DND-41 (cell line): ENCODE measurements at regions not wholly inside any gene's neighbourhood (a gene's known extent, or its start where the extent isn't known, plus 50 kb on each side); places are given as distances from the start of the nearest gene placed in this dataset.

ENCODE experiments used
- ATAC-seq: fragments of 200-7000 bp; cut with Tn5 transposase; 3 replicates; pipeline ENCODE4 v1.9.1; 2021; ENCODE audit warnings: low read depth; ENCODE audit not compliant: insufficient read depth
- DNase-seq: peaks from one replicate; pipeline ENCODE4 v3.0.0-alpha.2; 2020
- H2AFZ ChIP-seq: 2 replicates; pipeline ENCODE4 v1.6.0; 2012; ENCODE audit warnings: low read depth, low read length
- H3K27ac ChIP-seq: 2 replicates; pipeline ENCODE4 v1.5.1; 2012; ENCODE audit warnings: low read length, inconsistent platforms
- H3K27me3 ChIP-seq: fragments of 200-600 bp; sonication (generic); 2 replicates; pipeline ENCODE4 v1.6.0; 2012; ENCODE audit warnings: low read length, mild to moderate bottlenecking, inconsistent platforms; ENCODE audit not compliant: insufficient read depth, poor library complexity
- H3K36me3 ChIP-seq: 2 replicates; pipeline ENCODE4 v1.5.1; 2012; ENCODE audit warnings: low read length, inconsistent platforms; ENCODE audit not compliant: insufficient read depth
- H3K4me1 ChIP-seq: 2 replicates; pipeline ENCODE4 v1.5.1; 2012; ENCODE audit warnings: mild to moderate bottlenecking, low read length; ENCODE audit not compliant: insufficient read depth
- H3K4me2 ChIP-seq: 2 replicates; pipeline ENCODE4 v1.6.0; 2012; ENCODE audit warnings: mild to moderate bottlenecking, moderate library complexity, low read length, inconsistent platforms; ENCODE audit not compliant: insufficient read depth
- H3K4me3 ChIP-seq, 2 experiments: fragments of 200-600 bp in 1 of 2; shearing (Covaris generic) in 1 of 2; 2 replicates each; pipeline ENCODE4 v1.5.1; 2012 to 2016; ENCODE audit warnings: inconsistent platforms in 2 of 2, low read length in 2 of 2, mild to moderate bottlenecking in 2 of 2, low read depth in 1 of 2, moderate library complexity in 1 of 2
- H3K79me2 ChIP-seq: 2 replicates; pipeline ENCODE4 v1.6.0; 2012; ENCODE audit warnings: low read length, inconsistent platforms; ENCODE audit not compliant: insufficient read depth
- H3K9ac ChIP-seq: 2 replicates; pipeline ENCODE4 v1.6.0; 2012; ENCODE audit warnings: low read depth, mild to moderate bottlenecking, inconsistent platforms, low read length, moderate library complexity
- H3K9me3 ChIP-seq: 2 replicates; pipeline ENCODE4 v1.5.1; 2012; ENCODE audit warnings: low read length, moderate library complexity, mild to moderate bottlenecking, inconsistent platforms; ENCODE audit not compliant: insufficient read depth, severe bottlenecking
- H4K20me1 ChIP-seq: 2 replicates; pipeline ENCODE4 v1.6.0; 2012; ENCODE audit warnings: low read length; ENCODE audit not compliant: insufficient read depth
- CTCF ChIP-seq: IDR thresholded peaks from 2 replicates; pipeline ENCODE4 v1.5.1; 2012; ENCODE audit warnings: borderline replicate concordance, low read length, moderate library complexity, mild to moderate bottlenecking; ENCODE audit not compliant: poor library complexity, severe bottlenecking; ENCODE audit errors: extremely low read depth
- EZH2 ChIP-seq: IDR thresholded peaks from 3 replicates; pipeline ENCODE4 v1.6.1; 2012; ENCODE audit warnings: borderline replicate concordance, low read depth, mild to moderate bottlenecking, moderate library complexity, low read length, inconsistent platforms; ENCODE audit not compliant: severe bottlenecking

GRCh38 chr21:16283516-16283915 is 553.7 kb downstream of the USP25 start:
- Histone ChIP-seq H3K4me1 (no peaks in the 10 kb centered on the region), H3K4me3 (no peak overlapping the region), H3K27ac (no peak overlapping the region), H2AFZ (no peak overlapping the region), H3K36me3 (no peaks in the 10 kb centered on the region), H3K4me2 (no peak overlapping the region), H4K20me1 (no peaks in the 10 kb centered on the region), H3K27me3 (no peaks in the 10 kb centered on the region), H3K79me2 (no peaks in the 10 kb centered on the region), H3K9ac (no peak overlapping the region), H3K9me3 (no peaks in the 10 kb centered on the region)
- TF ChIP-seq CTCF = no peak
- TF ChIP-seq EZH2 = no peak
- DNase-seq (no peak), ATAC-seq (no peak)

- no peak overlapping the region for H3K27ac ChIP-seq
- no peak overlapping the region for H3K9ac ChIP-seq
- H3K4me2 ChIP-seq = no peak overlapping the region
- no peaks in the 10 kb centered on the region for H3K79me2 ChIP-seq
- no peaks in the 10 kb centered on the region for H3K36me3 ChIP-seq
- no peak for DNase-seq
- no peaks in the 10 kb centered on the region for H3K9me3 ChIP-seq
- no peak overlapping the region for H3K4me3 ChIP-seq
- no peaks in the 10 kb centered on the region for H3K27me3 ChIP-seq
- no peak overlapping the region for H2AFZ ChIP-seq
- no peak for TF ChIP-seq CTCF
- TF ChIP-seq EZH2 = no peak
- H4K20me1 ChIP-seq = no peaks in the 10 kb centered on the region
- ATAC-seq = no peak
- H3K4me1 ChIP-seq = no peaks in the 10 kb centered on the region
Measured at GRCh38 chr21:16285605-16286126, 555.9 kb downstream of the USP25 start.

- H3K36me3 ChIP-seq = no peaks in the 10 kb centered on the region
- no peak overlapping the region for H3K9ac ChIP-seq
- no peaks in the 10 kb centered on the region for H3K79me2 ChIP-seq
- H3K4me3 ChIP-seq = no peak overlapping the region
- no peak for DNase-seq
- no peaks in the 10 kb centered on the region for H4K20me1 ChIP-seq
- H3K9me3 ChIP-seq = no peaks in the 10 kb centered on the region
- ATAC-seq = no peak
- H2AFZ ChIP-seq = no peak overlapping the region
- H3K4me2 ChIP-seq = no peak overlapping the region
- no peaks in the 10 kb centered on the region for H3K4me1 ChIP-seq
- no peaks in the 10 kb centered on the region for H3K27me3 ChIP-seq
- H3K27ac ChIP-seq = no peak overlapping the region
- no peak for TF ChIP-seq CTCF
- TF ChIP-seq EZH2 = no peak
Measured at GRCh38 chr21:16287046-16287445, 557.3 kb downstream of the USP25 start.

- no peak for TF ChIP-seq CTCF
- TF ChIP-seq EZH2 = no peak
- H3K9me3 ChIP-seq = no peaks in the 10 kb centered on the region
- no peak for ATAC-seq
Measured at GRCh38 chr21:16291296-16291695, 561.5 kb downstream of the USP25 start.

More at GRCh38 chr21:16291296-16291695, 561.5 kb downstream of the USP25 start:
- no peaks in the 10 kb centered on the region for H4K20me1 ChIP-seq
- no peak overlapping the region for H3K4me2 ChIP-seq
- no peaks in the 10 kb centered on the region for H3K36me3 ChIP-seq
- H3K4me3 ChIP-seq = no peak overlapping the region
- no peaks in the 10 kb centered on the region for H3K27me3 ChIP-seq
- H3K4me1 ChIP-seq = no peaks in the 10 kb centered on the region
- no peak overlapping the region for H2AFZ ChIP-seq
- H3K27ac ChIP-seq = no peak overlapping the region
- no peak for DNase-seq
- H3K9ac ChIP-seq = no peak overlapping the region
- no peaks in the 10 kb centered on the region for H3K79me2 ChIP-seq
